ENCODE measurements at regions not wholly inside any gene's neighbourhood (a gene's known extent, or its start where the extent isn't known, plus 50 kb on each side); places are given as distances from the start of the nearest gene placed in this dataset.
"Not testable (repeated sequence)": the region's sequence is repeated elsewhere in the genome, so short reads cannot be mapped to it uniquely, and the experiment has no call there.

DNA sequence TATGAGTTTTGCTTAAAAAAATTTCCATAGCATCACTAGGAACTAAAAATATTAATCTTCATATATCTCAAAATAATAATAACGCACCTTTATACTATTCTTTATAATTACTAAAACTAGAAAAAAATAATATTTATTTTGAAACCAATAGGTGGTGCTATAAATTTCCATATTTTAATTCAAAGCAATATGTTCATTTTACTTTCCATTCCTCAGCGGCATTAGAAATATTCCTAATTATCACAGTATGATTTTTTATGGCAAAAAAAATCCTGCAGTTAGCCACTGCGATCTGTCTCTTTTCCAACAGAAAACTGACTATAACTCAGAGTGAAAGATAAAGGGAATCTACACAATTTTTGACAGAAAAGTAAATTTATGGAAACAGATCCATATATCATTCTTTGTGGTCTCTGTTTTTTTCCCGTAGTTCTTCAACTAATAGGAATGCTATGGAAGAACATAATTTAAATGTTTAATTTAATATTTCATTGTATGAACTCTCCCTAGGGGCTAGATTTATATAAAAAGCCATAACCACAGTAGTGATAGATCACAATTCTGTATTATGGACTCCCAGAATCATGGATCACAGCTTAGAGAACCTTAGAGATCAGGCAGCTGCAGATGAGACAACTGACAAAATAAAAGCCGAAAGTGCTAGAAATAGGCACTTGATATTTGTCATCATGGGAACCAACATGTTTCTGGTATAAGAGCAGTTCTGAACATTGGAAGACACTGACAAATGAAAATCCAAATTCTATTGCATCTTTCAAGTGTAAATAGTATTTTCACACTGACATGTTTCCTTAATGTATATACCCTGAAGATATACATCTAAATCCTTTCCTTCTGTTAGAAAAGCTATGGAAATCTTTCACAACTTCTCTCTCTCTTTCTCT lies 167.7 kb upstream of the MPDZ start:
- H3K4me1 ChIP-seq (ENCODE audit: control insufficient read depth in 1 of 2, insufficient read depth in 2 of 2, low read length in 2 of 2), result peaks cover 0 to 6% of the 10 kb centered on the region in 2 donors
- no peaks in the 10 kb centered on the region for H3K36me3 ChIP-seq (ENCODE audit: control insufficient read depth in 1 of 2, insufficient read depth in 2 of 2, low read length in 2 of 2)
- H3K9me3 ChIP-seq (ENCODE audit: control insufficient read depth in 1 of 2, low read length in 2 of 2), result no peaks in the 10 kb centered on the region
- no peak overlapping the region for H3K4me3 ChIP-seq (ENCODE audit: low read depth in 1 of 2, low read length in 2 of 2)
- H3K27ac ChIP-seq (ENCODE audit: low read length), result no peak overlapping the region
- H3K27me3 ChIP-seq (ENCODE audit: low read depth, low read length), result no peaks in the 10 kb centered on the region

DNA sequence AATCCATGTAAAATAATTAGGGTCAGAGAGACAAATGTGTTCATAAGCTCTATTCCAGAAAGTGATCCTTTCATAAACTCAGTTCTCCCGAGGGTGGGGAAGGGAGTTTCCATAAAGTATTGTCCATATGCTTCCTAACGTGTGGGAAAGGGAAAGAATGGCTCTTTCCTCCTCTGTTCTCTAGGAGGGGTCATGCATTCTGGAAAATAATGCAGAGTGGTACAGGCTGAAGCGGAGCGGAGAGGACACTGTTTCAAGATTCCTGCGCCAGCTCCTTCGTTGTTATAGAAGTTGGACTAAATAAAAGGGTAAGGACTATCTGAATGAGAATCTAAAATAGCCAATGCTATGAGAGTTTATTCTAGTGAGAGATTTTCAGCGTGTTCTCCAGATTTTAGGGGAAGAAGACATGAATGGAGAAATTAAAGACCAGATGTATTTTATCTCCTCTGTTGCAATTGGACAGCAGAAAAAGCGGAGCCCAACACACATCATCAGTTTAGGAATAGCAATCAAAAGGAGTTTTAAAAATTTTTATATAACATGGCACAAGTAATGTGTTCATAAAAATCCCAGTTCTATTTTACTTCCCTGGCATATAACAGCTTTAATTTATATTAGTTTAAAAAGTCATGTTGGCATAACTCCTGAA lies 166.9 kb upstream of the MPDZ start:
- peak overlapping the region; percentile 6 for H3K27ac ChIP-seq (ENCODE audit: low read length)
- H3K9me3 ChIP-seq (ENCODE audit: control insufficient read depth in 1 of 2, low read length in 2 of 2), result no peaks in the 10 kb centered on the region
- H3K36me3 ChIP-seq (ENCODE audit: control insufficient read depth in 1 of 2, insufficient read depth in 2 of 2, low read length in 2 of 2), result no peaks in the 10 kb centered on the region
- no peak overlapping the region for H3K4me3 ChIP-seq (ENCODE audit: low read depth in 1 of 2, low read length in 2 of 2)
- peaks cover 0 to 6% of the 10 kb centered on the region in 2 donors for H3K4me1 ChIP-seq (ENCODE audit: control insufficient read depth in 1 of 2, insufficient read depth in 2 of 2, low read length in 2 of 2)
- H3K27me3 ChIP-seq (ENCODE audit: low read depth, low read length), result no peaks in the 10 kb centered on the region

DNA sequence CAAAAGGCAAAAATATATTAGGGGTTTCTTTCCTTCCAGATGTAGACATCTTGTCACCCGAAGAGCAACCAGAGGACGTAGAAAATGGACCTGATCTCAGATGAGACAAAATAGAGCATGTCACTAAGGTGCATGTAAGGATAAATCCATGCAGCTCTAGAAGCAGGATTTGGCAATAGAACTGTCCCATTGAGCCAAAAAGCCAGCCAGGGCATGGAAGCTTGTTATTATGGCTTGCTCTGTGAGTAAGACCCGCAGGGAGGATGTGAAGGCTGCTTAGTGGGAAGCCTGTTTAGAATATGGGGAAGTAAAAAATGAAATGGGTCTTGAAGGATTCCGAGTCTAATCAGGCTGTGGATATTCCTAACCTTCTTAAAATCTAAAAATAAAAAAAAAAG lies 165.6 kb upstream of the MPDZ start:
- peaks cover 0 to 6% of the 10 kb centered on the region in 2 donors for H3K4me1 ChIP-seq (ENCODE audit: control insufficient read depth in 1 of 2, insufficient read depth in 2 of 2, low read length in 2 of 2)
- H3K36me3 ChIP-seq (ENCODE audit: control insufficient read depth in 1 of 2, insufficient read depth in 2 of 2, low read length in 2 of 2), result no peaks in the 10 kb centered on the region
- no peaks in the 10 kb centered on the region for H3K27me3 ChIP-seq (ENCODE audit: low read depth, low read length)
- no peaks in the 10 kb centered on the region for H3K9me3 ChIP-seq (ENCODE audit: control insufficient read depth in 1 of 2, low read length in 2 of 2)
- H3K4me3 ChIP-seq (ENCODE audit: low read depth in 1 of 2, low read length in 2 of 2), result no peak overlapping the region
- H3K27ac ChIP-seq (ENCODE audit: low read length), result no peak overlapping the region

DNA sequence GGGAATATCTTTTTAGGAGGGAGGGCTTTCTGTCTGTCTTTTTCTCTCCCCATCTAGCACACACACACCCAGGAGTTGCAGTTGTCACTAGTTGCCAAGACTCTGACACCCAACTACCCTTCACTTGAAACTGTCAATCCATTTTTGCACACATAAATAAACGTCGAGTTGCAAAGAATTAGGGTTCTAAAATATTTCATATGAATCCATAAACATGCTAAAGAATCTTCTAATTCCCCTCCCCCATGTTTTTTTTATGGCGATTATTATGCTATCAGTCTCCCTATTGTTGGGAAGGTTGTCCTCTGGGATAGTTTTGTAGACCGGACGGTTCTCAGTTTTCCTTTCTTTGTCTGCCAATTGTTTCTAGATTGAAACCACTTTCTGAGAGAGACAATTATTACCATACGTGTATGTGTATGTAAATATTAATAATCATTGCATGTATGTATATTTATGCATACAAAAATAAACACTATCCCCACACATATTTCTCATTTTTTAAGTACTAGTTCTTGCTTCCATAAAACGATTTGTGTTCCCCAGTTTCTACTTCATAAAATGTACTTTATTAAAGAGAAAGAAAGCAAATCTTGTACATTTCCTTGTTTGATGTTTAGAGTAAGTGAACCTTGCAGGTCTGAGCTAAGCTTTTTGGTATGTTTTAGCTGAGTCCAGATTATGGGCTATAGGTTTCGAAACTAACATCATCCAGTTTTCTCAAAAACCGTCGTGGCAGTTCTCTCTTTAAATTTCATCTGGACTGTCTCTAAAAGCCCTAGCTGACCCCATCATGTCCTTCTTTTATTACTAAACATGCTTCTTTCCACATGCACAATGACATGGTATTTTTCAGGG lies 165.0 kb upstream of the MPDZ start:
- no peak overlapping the region for H3K4me3 ChIP-seq (ENCODE audit: low read depth in 1 of 2, low read length in 2 of 2)
- H3K27me3 ChIP-seq (ENCODE audit: low read depth, low read length), result no peaks in the 10 kb centered on the region
- H3K36me3 ChIP-seq (ENCODE audit: control insufficient read depth in 1 of 2, insufficient read depth in 2 of 2, low read length in 2 of 2), result no peaks in the 10 kb centered on the region
- no peaks in the 10 kb centered on the region for H3K9me3 ChIP-seq (ENCODE audit: control insufficient read depth in 1 of 2, low read length in 2 of 2)
- H3K4me1 ChIP-seq (ENCODE audit: control insufficient read depth in 1 of 2, insufficient read depth in 2 of 2, low read length in 2 of 2), result peaks cover 0 to 6% of the 10 kb centered on the region in 2 donors
- H3K27ac ChIP-seq (ENCODE audit: low read length), result no peak overlapping the region

DNA sequence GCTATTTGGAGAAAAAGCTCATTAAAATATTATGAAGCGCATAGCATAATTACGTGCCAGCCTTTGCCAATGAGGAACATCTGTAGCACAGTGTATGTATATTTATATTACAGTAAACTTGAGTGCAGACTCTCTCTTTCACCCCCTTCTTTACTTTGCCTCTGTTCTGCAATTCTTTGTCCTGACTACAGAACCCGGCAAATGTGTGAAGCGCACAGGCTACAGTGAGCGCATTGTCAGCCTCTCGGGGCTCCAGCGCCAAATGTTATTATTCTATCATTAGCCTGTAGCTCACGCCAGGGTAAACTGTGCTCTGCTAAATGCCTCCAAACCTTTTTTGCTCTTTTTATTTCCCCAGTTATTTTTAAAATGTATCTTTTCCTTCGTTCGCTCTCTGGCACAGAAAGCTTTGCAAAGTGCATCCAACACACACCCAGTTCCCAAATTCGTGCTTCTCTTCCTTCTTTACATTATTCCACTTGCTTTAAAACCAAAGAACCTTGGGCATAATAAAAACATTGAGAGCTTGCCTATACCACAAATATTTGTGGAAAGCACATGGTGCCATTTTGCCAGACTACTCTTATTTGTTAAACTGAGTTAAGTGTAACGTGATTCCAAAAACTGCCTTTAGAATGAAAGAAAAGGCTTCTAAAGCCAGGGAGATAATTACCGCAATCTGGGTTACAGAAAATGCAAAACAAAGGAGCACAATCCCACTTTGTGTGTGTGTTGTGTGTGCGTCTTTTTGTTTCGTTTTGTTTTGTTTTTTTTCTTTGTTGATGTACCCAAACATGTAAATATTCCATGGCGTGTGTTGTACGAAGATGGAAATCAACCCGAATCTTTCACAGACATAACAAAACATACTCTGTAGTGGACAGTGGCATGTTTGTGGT lies 164.1 kb upstream of the MPDZ start:
- H3K4me3 ChIP-seq (ENCODE audit: low read depth in 1 of 2, low read length in 2 of 2), result no peak overlapping the region
- H3K4me1 ChIP-seq (ENCODE audit: control insufficient read depth in 1 of 2, insufficient read depth in 2 of 2, low read length in 2 of 2), result peaks cover 0 to 6% of the 10 kb centered on the region in 2 donors
- no peaks in the 10 kb centered on the region for H3K27me3 ChIP-seq (ENCODE audit: low read depth, low read length)
- no peaks in the 10 kb centered on the region for H3K36me3 ChIP-seq (ENCODE audit: control insufficient read depth in 1 of 2, insufficient read depth in 2 of 2, low read length in 2 of 2)
- no peak overlapping the region for H3K27ac ChIP-seq (ENCODE audit: low read length)
- H3K9me3 ChIP-seq (ENCODE audit: control insufficient read depth in 1 of 2, low read length in 2 of 2), result no peaks in the 10 kb centered on the region

DNA sequence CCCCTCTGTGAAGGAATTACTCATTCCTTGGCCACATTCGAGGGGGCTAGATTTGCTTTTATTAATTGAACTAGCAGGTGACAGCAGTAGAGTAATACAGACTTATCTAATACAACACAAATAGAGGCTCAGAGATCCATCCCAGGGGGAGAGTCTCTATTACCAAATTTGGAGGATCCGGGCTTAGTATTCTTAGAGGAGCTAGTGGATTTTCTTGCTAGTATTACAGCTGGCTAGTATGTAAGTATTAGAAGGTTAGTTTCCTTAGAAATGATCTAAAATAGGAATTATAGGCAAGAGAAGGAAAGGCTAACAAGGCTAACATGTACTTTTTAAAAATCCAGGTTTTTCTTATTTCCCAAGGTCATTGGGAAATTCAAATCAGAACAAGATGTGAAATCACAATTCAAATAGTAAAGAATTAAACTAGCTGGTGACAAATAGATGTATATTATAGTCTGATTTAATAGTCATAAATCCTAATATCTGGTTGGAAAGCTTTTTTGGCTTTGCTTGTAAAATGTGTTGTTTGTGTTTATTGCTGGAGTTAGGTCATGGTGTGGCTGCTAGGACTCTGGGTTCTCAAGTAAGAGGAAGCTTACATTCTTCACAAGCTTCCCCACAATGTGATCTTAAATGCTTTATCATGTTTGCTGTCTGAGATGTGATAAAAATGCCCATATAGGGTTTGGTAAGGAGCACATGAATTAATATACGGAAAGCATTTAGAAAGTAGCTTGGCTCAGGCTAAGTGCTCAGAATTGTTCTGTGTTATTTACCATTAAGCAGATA lies 160.4 kb upstream of the MPDZ start:
- H3K27ac ChIP-seq (ENCODE audit: low read length), result no peak overlapping the region
- H3K4me3 ChIP-seq (ENCODE audit: low read depth in 1 of 2, low read length in 2 of 2), result no peak overlapping the region
- H3K9me3 ChIP-seq (ENCODE audit: control insufficient read depth in 1 of 2, low read length in 2 of 2), result no peaks in the 10 kb centered on the region
- no peaks in the 10 kb centered on the region for H3K4me1 ChIP-seq (ENCODE audit: control insufficient read depth in 1 of 2, insufficient read depth in 2 of 2, low read length in 2 of 2)
- H3K36me3 ChIP-seq (ENCODE audit: control insufficient read depth in 1 of 2, insufficient read depth in 2 of 2, low read length in 2 of 2), result no peaks in the 10 kb centered on the region
- no peaks in the 10 kb centered on the region for H3K27me3 ChIP-seq (ENCODE audit: low read depth, low read length)

DNA sequence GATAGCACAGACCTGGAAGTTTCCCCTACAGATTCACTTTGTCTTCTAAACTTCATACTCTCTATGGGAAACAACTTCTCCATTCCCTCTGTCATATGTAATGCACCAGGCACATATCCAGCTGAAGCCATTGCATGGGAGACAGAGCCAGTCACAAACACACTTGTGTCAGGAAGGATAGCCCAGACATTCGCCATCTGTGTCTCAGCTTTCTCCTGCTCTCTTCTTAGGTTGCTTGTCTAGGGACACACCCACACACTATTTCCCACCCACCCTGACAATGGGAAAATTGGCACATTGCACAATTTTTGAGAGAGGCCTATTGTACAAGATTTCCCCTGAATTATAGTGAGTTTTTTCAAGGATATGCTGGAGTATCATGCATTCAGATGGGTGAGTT lies 158.4 kb upstream of the MPDZ start:
- Histone ChIP-seq H3K4me1 (ENCODE audit: control insufficient read depth in 1 of 2, insufficient read depth in 2 of 2, low read length in 2 of 2) (no peaks in the 10 kb centered on the region), H3K36me3 (ENCODE audit: control insufficient read depth in 1 of 2, insufficient read depth in 2 of 2, low read length in 2 of 2) (no peaks in the 10 kb centered on the region), H3K4me3 (ENCODE audit: low read depth in 1 of 2, low read length in 2 of 2) (no peak overlapping the region), H3K27ac (ENCODE audit: low read length) (no peak overlapping the region), H3K9me3 (ENCODE audit: control insufficient read depth in 1 of 2, low read length in 2 of 2) (no peaks in the 10 kb centered on the region), H3K27me3 (ENCODE audit: low read depth, low read length) (no peaks in the 10 kb centered on the region)

DNA sequence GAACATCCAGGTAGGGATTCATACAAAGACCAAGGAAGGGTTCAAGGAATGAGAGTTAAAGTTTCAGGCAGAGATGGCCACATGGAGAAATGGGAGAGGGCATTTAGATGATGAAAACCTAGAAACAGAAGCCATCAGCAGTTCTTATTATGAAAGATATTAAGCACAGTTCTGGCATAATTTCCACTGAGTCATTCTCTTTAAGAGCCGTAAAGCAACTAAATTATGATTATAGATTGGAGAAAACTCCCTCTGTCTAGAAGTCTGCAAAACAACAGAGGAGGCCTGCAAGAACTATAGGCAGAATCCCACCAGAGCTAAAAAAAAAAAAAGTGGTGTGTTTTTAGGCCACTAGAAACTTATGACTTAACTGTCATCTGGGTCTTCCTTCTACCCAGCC lies 157.1 kb upstream of the MPDZ start:
- no peak overlapping the region for H3K4me3 ChIP-seq (ENCODE audit: low read depth in 1 of 2, low read length in 2 of 2)
- H3K4me1 ChIP-seq (ENCODE audit: control insufficient read depth in 1 of 2, insufficient read depth in 2 of 2, low read length in 2 of 2), result no peaks in the 10 kb centered on the region
- no peaks in the 10 kb centered on the region for H3K9me3 ChIP-seq (ENCODE audit: control insufficient read depth in 1 of 2, low read length in 2 of 2)
- no peak overlapping the region for H3K27ac ChIP-seq (ENCODE audit: low read length)
- no peaks in the 10 kb centered on the region for H3K36me3 ChIP-seq (ENCODE audit: control insufficient read depth in 1 of 2, insufficient read depth in 2 of 2, low read length in 2 of 2)
- H3K27me3 ChIP-seq (ENCODE audit: low read depth, low read length), result no peaks in the 10 kb centered on the region

DNA sequence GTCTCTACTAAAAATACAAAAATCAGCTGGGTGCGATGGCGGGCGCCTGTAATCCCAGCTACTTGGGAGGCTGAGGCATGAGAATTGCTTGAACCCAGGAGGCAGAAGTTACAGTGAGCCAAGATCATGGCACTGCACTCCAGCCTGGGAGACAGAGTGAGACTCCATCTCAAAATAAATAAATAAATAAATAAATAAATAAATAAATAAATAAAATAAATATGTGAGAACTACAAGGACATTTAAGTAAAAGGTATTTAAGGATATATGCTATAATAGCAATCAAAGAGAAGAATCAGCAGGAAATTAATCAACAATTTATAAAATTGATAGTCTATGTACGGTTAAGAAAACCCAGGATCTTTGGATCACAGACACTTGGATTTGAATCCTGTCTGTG lies 154.0 kb upstream of the MPDZ start:
- not testable (repeated sequence) for H3K27ac ChIP-seq (ENCODE audit: low read length); H3K4me1 ChIP-seq (ENCODE audit: control insufficient read depth in 1 of 2, insufficient read depth in 2 of 2, low read length in 2 of 2); H3K4me3 ChIP-seq (ENCODE audit: low read depth in 1 of 2, low read length in 2 of 2); H3K9me3 ChIP-seq (ENCODE audit: control insufficient read depth in 1 of 2, low read length in 2 of 2); H3K27me3 ChIP-seq (ENCODE audit: low read depth, low read length); H3K36me3 ChIP-seq (ENCODE audit: control insufficient read depth in 1 of 2, insufficient read depth in 2 of 2, low read length in 2 of 2)

DNA sequence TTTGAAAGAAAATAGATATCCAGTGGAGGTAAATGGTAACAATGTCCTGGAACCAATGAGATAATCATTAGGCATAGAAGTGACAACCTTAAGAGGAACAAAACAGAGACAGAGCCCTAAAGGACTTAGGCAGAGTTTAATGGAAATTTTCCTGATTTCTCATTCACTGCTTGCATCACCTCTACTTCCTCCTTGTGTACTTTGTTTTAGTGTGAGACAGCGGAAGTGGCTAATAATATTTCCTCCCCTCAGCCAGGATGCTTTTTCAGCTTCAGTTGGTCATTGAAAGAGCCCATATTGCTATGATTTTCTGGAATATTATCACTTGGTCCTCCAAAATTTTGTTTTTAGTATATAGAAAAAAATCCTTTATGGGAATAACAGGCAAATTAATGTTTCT lies 153.4 kb upstream of the MPDZ start:
- Histone ChIP-seq H3K27ac (ENCODE audit: low read length) (no peak overlapping the region), H3K9me3 (ENCODE audit: control insufficient read depth in 1 of 2, low read length in 2 of 2) (no peaks in the 10 kb centered on the region), H3K4me3 (ENCODE audit: low read depth in 1 of 2, low read length in 2 of 2) (no peak overlapping the region), H3K4me1 (ENCODE audit: control insufficient read depth in 1 of 2, insufficient read depth in 2 of 2, low read length in 2 of 2) (peaks cover 0 to 7% of the 10 kb centered on the region in 2 donors), H3K36me3 (ENCODE audit: control insufficient read depth in 1 of 2, insufficient read depth in 2 of 2, low read length in 2 of 2) (no peaks in the 10 kb centered on the region), H3K27me3 (ENCODE audit: low read depth, low read length) (no peaks in the 10 kb centered on the region)

Measured in muscle layer of duodenum (tissue), 2 donors.